ENCODE measurements at regions not wholly inside any gene's neighbourhood (a gene's known extent, or its start where the extent isn't known, plus 50 kb on each side); places are given as distances from the start of the nearest gene placed in this dataset.

DNA sequence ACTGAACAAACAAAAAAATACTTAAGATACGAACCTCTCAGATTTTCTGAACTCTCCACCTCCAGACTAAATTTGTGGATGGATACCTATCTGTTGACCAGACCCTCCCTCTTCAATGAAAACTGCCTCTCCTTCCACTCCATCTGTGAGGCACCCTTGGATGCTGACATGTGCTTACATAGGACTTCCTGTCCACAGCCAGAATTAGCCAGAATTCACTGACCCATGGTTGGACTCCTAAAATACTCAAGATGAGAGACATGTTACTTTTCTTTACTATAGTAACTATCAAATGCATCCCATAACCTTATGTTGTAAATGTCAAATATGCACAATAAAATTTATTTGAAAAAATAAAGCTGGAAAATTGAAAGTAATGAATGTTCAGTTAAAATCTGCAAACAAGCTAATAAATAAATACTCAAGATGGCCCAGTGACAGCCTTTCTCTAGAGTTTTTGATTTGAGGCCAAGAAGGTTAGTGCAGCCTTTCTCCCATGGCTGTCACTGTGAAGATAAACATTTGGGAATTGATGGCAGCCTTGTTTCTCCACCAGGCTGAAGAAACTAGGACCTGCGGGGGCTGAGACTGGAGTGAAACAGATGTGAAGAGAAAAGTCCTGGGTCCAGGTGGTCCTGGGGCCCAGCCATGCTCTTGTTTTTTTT, 287.0 kb downstream of the ZEB1 start:
- TF ChIP-seq, protein P1, sequence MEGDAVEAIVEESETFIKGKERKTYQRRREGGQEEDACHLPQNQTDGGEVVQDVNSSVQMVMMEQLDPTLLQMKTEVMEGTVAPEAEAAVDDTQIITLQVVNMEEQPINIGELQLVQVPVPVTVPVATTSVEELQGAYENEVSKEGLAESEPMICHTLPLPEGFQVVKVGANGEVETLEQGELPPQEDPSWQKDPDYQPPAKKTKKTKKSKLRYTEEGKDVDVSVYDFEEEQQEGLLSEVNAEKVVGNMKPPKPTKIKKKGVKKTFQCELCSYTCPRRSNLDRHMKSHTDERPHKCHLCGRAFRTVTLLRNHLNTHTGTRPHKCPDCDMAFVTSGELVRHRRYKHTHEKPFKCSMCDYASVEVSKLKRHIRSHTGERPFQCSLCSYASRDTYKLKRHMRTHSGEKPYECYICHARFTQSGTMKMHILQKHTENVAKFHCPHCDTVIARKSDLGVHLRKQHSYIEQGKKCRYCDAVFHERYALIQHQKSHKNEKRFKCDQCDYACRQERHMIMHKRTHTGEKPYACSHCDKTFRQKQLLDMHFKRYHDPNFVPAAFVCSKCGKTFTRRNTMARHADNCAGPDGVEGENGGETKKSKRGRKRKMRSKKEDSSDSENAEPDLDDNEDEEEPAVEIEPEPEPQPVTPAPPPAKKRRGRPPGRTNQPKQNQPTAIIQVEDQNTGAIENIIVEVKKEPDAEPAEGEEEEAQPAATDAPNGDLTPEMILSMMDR (conservative IDR thresholded peaks at IDR 0.05; ENCODE audit: low read depth, low read length), result no peak
- TF ChIP-seq EZH2phosphoT487 (IDR thresholded peaks at IDR 0.05; ENCODE audit: borderline replicate concordance, low read length) (no peak), EZH2 (IDR thresholded peaks at IDR 0.05; ENCODE audit: low read length, unreplicated experiment) (no peak)

Measured in PC-3 (cell line).